RPMI8226 (cell line): ENCODE measurements at regions not wholly inside any gene's neighbourhood (a gene's known extent, or its start where the extent isn't known, plus 50 kb on each side); places are given as distances from the start of the nearest gene placed in this dataset.
"Not testable (repeated sequence)": the region's sequence is repeated elsewhere in the genome, so short reads cannot be mapped to it uniquely, and the experiment has no call there.

Experiments
- DNase-seq: peaks from one replicate; pipeline ENCODE4 v3.0.0-alpha.2; 2015

DNA sequence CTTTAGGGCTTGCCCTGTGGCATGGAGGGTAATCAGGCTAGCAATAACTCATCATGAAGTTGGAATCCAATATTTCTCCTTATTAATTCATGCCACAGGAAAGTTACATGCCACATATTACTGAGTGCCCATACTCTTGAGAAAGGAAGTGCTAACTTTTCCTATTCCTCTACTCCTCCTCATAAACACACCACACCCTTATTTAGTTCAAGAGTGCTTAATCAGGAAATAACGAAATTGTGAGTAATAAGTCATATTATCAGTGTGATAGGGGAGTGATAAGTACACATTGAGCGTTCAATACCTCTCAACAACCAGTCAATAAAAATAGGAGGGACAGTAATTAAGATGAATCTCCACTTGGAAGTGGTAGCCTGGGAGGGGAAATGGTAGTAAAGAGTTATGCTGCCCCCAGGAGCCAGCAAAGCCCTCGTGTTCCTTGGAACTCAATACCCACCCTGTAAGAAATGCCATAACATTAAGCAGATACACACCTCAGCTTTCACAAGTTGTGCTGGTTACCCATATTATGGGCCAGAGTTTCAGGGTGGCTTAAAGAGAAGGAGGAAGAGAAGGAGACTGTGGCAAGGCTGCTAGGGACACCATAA, 410.0 kb upstream of the NR3C2 start:
- no peak for DNase-seq

DNA sequence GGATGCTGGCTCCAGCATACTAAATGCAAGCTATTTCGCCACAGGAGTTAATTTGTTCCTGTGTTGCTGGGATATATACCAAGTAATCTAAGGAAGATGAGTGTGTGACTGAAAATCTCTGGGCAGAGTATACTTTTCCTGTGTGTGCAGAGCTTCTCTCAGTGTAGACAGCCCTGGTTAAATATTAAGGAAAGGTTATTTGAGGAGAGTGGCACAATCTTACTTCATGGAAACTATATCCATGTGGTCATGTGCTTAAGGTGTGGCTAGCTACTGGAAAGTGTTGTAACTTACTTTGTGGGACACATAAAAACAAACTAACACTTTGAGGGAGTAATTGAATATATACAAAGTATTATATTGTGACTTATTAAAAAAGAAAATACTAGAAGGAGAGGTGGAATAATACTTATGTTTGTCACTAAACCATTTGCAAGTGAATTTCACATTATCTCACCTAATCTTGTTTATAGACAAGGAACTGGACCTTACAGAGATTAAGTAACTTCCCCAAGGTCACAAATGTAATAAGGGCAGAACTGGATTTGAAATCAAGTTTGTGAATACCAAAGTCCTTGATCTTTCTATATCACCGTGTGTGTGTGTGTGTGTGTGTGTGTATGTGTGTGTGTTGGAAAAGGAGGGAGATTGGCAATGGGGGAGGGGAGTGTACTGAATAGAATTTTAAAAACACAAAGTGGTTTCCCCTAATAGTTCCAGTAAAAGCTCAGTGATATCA, 408.2 kb upstream of the NR3C2 start:
- DNase-seq: no peak

DNA sequence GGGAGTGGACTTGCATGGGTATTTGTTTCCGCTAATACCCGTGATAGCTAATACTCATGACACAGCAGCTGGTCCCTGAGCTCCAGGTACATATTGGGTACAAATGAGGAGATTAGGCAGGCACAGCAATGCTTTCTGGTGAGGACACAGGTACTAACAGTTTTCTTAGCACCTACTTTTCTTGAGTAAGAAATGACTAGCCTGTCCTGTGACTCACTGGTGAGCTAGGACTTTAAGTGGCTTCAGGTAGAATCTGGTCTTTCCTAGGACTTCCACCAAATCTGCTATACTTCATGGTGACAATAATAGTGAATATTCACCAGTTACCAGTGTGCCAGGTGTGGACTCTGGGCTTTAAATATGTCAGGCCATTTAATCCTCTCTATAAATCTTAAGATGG, 407.4 kb upstream of the NR3C2 start:
- DNase-seq: no peak

DNA sequence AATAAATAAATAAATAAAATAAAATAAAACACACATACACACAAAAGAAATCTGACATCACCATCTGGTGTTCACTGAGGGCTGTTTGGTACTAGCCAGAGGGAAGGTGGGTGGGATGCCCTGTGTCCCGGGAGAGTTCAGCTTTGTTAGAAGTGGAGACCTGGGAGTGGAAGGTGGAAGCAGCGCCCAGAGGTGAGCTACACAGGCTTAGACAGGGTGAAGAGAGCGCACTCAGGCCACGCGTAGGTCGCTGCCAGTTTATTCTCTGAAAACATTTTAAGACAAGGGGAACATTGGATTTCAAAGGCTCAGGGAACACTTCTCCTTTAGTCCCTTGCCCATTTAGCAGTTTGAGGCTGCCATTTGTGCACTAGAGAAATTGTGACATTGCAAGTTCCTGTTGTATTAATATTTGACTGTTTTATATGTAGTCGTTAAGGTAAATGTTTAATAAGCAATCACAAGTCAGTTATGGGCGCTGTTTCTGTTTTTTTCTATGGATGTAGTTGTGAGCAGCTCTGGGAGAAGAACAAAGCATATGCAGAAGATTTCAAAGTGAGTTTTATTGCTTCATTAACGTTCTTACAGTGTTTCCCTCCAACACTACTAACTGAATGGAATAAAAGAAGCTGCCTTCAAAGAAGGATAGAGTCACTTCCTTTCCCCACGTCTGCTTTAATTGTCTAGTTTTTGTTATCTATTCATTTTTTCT, 405.5 kb upstream of the NR3C2 start:
- no peak for DNase-seq

DNA sequence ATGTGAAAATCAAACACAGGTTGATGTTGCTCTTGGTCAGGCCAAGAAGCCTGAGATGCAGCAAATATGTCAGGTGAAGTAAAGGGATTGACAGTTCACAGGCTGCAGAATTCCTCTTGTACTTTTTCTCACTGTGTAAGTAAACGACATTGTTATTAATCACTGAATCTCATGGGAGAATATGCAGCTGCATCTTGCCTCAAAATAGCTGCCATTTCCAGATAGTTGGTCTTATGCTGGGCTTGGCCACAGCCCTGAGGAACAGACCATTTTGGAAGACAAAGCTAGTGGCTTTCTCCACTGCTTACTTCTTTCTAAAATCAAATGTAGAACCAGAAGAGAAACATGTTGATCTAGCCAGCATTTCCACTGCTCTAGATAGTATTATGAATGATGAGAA, 403.4 kb upstream of the NR3C2 start:
- no peak for DNase-seq

DNA sequence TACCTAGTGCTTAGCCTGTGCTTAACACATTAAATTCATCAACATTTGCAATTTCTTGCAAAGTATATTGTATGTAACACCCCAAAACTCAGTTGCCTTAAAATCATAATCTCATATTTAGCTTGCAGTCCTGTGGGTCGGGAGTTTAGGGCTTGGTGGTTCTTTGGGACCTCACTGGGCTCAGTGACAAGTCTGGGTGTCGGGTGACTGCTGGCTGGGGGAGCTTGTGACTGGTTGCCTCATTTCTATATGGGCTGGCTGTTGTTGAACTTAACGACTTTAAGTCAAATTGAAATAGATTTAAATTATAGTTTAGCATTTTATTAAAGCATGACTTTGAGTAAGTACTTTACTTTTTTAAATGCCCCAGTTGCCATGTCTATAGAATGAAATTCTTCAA, 401.4 kb upstream of the NR3C2 start:
- no peak for DNase-seq

DNA sequence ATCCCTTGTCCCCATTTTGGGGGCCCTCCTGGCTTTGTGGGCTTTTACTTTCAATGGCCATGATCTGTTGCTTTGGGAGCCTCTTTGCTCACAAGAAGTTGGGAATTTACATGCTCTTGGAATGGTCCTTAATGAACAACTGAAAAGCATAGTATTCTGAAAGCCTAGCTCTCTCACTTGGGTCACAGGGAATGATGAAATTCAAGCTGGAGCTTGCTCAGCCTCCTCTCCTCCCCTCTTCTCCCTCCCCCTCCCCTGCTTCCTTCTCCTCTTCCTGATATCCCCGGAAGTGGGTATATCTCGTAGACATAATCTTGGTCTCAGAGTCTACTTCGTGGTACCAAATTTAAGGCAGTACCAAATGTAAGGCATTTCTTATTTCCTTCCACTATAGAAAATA, 400.6 kb upstream of the NR3C2 start:
- no peak for DNase-seq

DNA sequence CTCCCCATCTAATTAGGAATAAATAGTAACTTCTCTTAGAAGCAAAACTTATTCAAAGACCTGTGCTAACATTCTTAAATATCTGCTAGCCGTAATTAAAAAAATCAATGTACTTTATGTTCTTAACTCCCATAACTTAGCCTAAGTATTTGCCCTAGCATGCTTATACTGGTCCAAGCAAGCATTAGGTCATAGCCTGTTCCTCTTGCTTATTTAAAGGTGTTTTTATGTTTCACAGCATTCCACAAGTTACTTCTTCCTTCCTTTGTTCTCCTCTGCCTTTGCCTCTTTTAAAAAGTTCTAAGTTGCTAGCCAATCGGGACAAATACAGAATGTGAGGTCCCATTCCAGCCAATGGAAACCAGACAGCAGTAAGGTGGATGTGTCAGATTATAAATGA, 395.4 kb upstream of the NR3C2 start:
- not testable (repeated sequence) for DNase-seq

DNA sequence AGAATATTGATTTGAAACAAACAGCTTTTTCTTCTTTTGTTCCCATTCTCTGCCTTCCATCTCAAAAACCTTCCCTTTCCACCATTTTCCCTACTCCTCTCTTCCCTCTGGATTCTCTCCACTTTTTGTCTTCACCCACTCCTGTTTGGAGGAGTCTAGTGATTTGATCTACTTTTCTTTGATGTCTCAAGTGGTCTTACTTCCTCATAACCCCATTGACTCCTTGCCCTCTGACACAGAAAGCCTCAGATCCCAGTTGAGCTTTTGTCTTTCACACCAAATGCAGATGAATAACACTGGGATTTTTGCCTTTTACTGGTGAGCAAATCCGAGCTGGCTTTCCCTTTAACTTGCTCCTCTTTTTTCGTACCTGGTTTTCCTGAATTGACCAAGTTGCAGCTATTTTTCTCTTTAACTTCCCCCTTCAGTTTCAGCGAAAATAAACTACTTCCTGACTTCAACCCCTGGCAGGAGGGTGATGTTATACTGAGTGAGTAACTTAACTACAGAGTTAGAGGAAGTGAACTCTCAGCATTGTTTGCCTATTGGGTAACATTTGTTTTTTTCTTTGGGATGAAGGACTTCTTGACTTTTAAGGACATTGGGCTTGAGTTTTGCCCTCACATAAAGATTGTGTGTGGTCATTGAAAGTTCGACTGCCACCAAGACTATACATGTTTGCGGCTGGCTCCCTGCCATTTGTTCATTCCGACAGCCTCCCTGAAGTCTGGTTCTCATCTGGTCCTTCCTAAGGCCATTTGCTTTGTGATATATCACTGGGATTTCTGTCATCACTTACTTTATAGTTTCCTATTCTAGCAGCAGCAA, 392.8 kb upstream of the NR3C2 start:
- no peak for DNase-seq

DNA sequence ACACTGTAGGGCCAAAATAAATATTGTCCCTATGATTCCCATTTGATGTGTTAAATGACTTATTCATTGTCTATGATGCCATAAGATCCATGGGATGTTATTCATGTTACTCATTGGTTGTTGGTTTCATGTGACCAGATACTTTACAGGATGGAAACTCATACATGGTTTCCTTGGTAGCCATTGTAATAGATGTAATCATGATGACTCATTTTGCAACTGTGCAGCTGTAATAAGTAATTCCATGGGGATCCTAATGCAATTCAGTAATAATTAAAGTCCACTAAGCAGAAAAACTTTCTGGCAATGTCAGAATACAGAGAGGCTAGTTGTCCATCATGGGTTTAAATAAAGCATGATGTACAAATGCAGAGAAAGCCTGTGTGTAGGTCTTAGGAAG, 389.7 kb upstream of the NR3C2 start:
- no peak for DNase-seq

DNA sequence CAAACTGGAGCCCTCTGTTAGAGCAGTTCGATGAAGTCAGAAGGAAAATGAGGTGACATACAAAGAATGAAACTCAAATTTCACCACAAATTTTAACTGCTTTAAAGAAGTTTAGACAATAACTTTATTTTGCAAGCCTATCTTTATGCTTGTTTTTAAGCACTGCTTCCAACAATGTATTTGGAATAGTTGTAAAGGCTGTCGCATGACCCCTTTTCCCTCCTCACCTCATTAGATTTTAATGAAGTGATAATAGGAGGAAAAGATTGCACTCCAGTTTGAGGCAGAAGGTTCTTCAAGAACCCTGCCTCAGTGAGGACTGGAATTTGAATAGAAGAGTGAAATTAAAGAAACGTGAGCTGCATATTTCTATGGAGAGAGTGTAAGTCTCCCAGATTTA, 386.1 kb upstream of the NR3C2 start:
- DNase-seq: no peak

DNA sequence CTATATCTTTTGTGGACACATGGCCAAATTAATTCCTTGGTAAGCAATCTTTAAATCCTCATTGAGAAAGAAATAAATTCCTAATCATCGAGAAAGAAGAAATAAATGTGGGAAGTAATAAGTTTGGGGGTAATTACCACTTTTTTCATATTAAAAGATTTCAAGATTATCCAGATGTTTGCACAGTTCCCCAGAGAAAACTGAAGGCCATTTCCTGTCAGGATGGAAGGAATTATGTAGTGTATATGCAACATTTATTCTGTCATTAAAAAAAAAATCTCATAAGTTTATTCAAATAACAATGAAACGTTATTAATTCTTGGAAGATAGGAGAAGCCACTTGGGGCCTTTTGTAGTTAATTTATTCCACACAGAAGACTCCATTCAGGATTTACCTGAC, 385.6 kb upstream of the NR3C2 start:
- DNase-seq: no peak

DNA sequence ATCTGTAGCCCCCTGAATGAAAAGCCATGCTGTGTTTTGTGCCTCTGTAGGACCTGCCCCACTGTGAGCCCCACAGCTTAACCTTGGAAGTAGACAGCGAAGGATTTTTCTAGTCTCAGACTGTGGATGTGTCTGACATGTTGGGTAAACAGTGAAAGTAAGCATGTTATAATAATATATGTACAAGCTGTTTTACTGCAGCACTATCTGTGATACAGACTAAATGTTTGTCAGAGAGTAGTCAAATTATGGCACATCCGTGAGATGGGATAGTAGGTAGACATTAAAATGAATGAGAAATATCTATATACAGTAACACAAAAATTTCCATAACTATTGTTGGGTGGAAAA, 381.2 kb upstream of the NR3C2 start:
- DNase-seq: no peak

DNA sequence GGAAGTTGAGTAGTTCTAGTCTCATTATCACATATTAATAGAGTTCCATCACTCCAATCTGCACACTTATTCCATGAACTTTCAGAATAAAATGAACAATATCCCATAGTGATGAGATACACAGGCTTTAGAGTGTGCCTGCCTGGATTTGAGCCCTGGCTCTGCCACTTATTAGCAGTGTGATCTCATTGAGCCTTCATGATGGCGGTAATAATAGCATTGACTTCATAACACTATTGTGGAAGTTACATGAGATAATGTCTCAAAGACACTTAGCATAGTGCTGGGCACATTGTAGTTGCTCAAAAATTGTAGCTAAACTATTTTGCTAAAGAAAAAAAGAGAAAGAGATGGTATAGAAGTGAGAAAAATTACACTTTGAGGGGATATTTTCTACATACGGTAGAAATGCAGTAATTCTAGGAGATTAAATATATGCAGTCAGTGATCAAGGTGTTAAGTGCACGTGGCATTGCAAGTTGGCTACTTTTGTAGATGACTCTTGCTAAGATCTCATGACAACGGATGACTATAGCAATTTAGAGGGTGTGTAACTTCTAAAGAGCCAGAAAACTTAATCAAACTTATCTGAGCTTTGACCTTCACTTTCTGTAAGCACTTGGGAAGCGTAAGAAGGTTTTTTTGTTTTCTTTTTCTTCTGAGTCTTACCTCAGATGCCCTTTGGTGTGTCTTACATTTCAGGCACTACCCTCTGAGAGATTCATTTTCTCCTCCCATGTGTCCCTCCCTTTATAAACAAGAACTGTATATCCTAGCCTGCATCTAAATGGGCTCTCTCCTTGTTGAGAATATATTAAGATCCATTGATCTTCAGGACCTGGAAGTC, 380.6 kb upstream of the NR3C2 start:
- no peak for DNase-seq

DNA sequence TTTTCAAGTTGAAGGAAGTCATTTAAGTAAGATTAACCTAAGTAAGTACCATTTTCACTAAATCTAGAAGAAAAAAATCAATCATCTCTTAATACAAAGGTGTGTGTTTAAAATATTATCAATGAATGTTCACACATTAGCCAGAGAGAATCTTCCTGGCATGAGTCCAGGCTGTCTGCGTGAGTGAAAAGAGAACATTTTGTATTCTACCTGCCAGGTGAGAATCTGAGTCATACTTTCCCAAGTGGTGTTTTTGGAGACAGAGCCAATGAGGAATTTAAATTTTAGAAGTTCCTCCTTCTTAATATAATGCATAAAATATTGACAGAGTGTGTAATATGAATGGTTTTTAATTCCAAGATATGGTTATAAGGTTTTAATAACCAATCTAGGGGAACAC, 371.8 kb upstream of the NR3C2 start:
- no peak for DNase-seq

DNA sequence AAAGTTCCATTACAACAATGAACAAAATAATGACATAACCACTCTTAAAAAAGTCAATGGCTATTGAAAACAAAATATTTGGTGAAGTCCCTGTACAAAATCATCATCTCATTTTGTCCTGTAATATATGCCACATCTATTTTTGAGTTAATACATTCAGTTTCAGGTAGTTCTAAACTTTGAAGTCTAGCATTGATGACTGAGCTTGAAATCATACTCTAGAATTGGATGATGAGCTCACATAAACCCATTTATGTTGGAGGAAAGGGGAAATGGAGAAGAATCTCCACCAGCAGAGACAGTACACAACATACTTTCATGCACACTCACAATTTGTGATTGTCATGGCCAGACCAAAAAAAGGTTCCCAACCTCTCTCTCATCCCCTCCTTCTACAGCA, 371.1 kb upstream of the NR3C2 start:
- no peak for DNase-seq

DNA sequence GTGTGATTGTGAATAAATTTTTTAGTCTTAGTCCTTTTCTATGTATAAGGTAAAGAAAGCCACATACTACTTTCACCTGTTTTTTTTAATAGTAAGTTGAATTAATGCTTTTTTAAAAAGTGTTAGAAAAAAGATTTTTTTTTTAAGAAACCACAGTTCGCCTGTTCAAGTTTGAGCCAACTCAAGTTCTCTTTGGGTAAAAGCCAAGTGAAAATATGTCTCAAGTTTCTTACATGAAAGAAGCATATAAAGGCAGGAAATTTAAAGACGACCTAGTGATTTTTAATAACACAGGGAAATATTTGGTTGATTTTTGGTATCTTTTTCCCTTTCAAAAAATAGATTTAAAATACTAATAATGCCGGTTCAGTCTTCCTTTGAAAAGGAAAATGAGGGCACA, 369.9 kb upstream of the NR3C2 start:
- no peak for DNase-seq

DNA sequence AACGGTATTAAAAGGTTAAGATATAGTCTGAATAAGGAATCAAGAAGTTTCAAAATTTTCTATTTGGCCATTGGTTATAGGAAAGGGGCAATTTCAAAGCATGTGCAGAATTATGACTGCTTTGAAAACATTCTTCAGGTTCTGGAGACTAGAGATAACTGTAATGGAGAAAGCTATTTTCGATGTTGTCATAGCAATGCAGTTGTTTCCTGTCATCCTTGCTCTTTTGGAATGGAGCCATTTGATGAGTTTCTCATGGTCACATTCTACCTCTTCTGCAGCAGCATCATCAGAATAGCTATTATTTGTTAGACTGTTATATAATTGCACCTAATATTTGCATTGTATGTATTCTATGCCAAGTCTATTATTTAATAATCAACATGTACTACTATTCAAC, 368.2 kb upstream of the NR3C2 start:
- no peak for DNase-seq

DNA sequence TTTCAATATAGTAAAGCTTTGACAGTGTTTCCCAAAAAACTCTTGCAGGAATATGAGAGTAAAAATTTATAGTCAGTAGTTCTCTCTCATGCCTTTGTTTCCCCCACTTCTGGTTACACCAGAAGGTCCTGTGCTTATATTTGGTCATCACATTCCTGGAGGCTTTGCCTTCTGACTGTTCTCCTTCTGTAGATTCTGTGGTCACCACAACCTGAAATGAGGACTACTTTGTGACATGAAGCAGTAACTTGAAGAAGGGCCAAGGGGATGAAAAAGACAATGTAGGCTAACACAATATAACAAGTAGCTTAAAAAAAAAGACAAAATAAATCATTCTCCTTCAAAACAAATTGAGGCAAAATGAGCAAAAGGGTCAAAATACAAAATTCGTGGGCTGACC, 366.2 kb upstream of the NR3C2 start:
- DNase-seq: no peak

DNA sequence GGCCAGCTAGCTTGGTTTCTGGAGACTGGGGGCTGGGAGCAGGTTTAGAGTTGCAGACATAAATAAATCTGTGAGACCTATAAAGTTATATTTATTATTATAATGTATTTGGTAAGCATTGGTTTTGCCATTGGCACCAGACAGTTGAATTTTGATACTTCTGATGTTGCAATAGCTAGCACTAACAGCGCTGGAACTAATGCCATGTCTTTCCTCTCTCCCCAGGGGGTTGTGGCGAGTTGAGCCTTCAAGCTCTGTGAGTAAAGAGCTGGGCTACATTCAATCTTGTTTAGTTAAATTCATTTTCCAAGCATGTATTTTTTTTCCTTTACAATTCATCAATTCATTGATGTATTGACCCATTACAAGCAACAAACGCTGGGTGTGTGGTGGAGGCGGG, 358.7 kb upstream of the NR3C2 start:
- DNase-seq: no peak

DNA sequence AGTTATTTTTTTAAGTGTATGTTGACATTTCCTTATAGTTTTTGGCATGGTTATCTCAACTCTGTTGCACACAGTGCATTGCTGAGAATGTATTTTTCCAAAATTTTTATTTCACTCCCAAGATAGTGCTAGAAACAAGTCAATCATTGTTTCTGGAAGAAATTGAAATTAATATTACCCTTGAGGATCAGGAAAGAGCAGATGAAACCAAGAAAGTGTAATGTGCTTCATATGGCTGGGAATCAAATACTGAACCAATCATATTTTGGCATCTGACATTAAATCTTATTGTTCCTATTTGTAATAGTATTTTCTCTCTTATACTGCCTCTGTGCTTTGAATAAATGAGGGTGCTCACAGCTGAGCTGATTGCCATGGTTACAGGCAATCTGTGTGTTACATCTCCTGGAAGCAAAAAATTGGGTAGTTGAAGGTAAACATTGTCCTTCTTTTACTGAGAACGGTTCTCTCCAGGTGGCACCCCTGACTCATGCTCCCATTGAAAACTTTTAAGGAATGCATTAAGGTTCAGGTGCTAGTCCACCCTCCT, 358.2 kb upstream of the NR3C2 start:
- no peak for DNase-seq

DNA sequence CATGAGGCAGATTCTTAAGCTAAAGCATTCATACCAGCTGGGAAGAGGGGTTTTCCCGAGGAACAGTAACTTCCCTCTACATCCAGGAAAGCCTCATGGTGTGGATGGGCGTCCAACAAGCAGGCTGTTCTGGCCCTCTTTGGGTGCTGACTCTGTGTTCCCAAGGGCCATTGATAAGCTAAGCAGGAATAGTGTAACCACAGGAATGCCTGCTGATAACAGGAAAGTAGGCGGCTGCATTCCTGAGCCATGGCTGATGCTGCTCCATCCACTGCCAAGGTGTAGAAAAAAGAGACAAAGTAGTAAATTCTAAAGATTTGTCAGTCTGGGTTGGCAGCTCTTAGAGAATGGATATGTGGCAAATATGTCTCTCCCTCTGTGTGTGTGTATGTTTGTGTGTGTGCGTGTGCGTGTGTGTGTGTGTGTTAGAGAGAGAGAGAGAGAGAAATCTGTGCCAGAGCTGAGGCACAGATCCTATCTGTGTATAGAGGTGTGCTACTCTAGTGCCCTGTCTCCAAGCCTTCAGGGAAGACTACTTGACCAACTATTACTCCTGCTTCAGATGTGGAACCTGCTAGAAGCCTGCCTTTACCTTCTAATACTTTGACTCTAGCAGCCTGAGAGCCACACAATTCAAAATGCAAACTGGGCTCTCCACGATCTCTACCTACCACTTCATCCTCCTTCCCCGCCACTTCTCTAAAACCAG, 353.1 kb upstream of the NR3C2 start:
- no peak for DNase-seq
